ENCODE measurements at regions not wholly inside any gene's neighbourhood (a gene's known extent, or its start where the extent isn't known, plus 50 kb on each side); places are given as distances from the start of the nearest gene placed in this dataset.

GRCh38 chrX:99795495-99795894 lies 614.6 kb downstream of the PCDH19 start:
- Mint-ChIP-seq H3K4me3 (no peak overlapping the region), H3K27me3 (ENCODE audit: low read depth in 3 of 3) (peaks cover 0 to 2% (median 0%) of the 10 kb centered on the region in 3 donors), H3K27ac (no peak overlapping the region), H3K9me3 (peaks cover 0 to 12% (median 4%) of the 10 kb centered on the region in 7 donors), H3K4me1 (no peaks in the 10 kb centered on the region), H3K36me3 (no peaks in the 10 kb centered on the region)
- no peak overlapping the region for H3K9ac ChIP-seq (ENCODE audit: insufficient read depth, low read length, poor library complexity, severe bottlenecking)
- H4K20me1 ChIP-seq (ENCODE audit: insufficient read depth, low read length), result no peaks in the 10 kb centered on the region
- intact Hi-C loops (cut with micrococcal nuclease), result no loop called here
- no peaks in the 10 kb centered on the region for H3K36me3 ChIP-seq (replicated peaks in 1 of 2; ENCODE audit: control insufficient read depth in 1 of 2, insufficient read depth in 2 of 2, low read length in 2 of 2)
- no peak overlapping the region for H3K4me3 ChIP-seq (replicated peaks in 1 of 3; ENCODE audit: low read depth in 2 of 3, low read length in 3 of 3)
- no peaks in the 10 kb centered on the region for H3K4me1 ChIP-seq (ENCODE audit: control insufficient read depth in 1 of 2, insufficient read depth in 2 of 2, low read length in 2 of 2)
- no peaks in the 10 kb centered on the region for H3K27me3 ChIP-seq (ENCODE audit: control insufficient read depth in 2 of 2, insufficient read depth in 2 of 2, low read length in 2 of 2)
- H2AFZ ChIP-seq (ENCODE audit: insufficient read depth, low read depth, low read length, poor library complexity, severe bottlenecking), result no peak overlapping the region
- no peak overlapping the region for H3K4me2 ChIP-seq (replicated peaks; ENCODE audit: extremely low read depth, low read length, poor library complexity, severe bottlenecking)
- H3K9me3 ChIP-seq (replicated peaks in 1 of 2; ENCODE audit: control insufficient read depth in 1 of 2, insufficient read depth in 1 of 2, low read length in 2 of 2), result peaks cover 14 to 19% of the 10 kb centered on the region in 2 donors
- WGBS (ENCODE audit: insufficient coverage), result no CpG with 5 or more reads among the region's 1 CpG
- no peak overlapping the region for H3K27ac ChIP-seq (ENCODE audit: low read depth in 1 of 2, low read length in 2 of 2)
- no peaks in the 10 kb centered on the region for H3K79me2 ChIP-seq (ENCODE audit: insufficient read depth, low read length)
- no peak for TF ChIP-seq CTCF (IDR thresholded peaks at IDR 0.05)
- DNase-seq, result no peak

- no peaks in the 10 kb centered on the region for H3K79me2 ChIP-seq (ENCODE audit: insufficient read depth, low read length)
- no CpG with 5 or more reads among the region's 3 CpGs for WGBS (ENCODE audit: insufficient coverage)
- no peak for DNase-seq
These were observed 627.5 kb downstream of the PCDH19 start for GRCh38 chrX:99782516-99783040.

More at GRCh38 chrX:99782516-99783040, 627.5 kb downstream of the PCDH19 start:
- H2AFZ ChIP-seq (ENCODE audit: insufficient read depth, low read depth, low read length, poor library complexity, severe bottlenecking), result no peak overlapping the region
- no peaks in the 10 kb centered on the region for H3K4me1 Mint-ChIP-seq
- no peak overlapping the region for H3K27ac Mint-ChIP-seq
- H3K4me2 ChIP-seq (replicated peaks; ENCODE audit: extremely low read depth, low read length, poor library complexity, severe bottlenecking), result no peak overlapping the region
- H3K4me1 ChIP-seq (ENCODE audit: control insufficient read depth in 1 of 2, insufficient read depth in 2 of 2, low read length in 2 of 2), result no peaks in the 10 kb centered on the region
- H3K4me3 ChIP-seq (replicated peaks in 1 of 3; ENCODE audit: low read depth in 2 of 3, low read length in 3 of 3), result no peak overlapping the region
- no peak overlapping the region for H3K4me3 Mint-ChIP-seq
- no peak overlapping the region for H3K9ac ChIP-seq (ENCODE audit: insufficient read depth, low read length, poor library complexity, severe bottlenecking)
- intact Hi-C loops (cut with micrococcal nuclease), result no loop called here
- TF ChIP-seq CTCF (IDR thresholded peaks at IDR 0.05), result no peak
- H3K9me3 ChIP-seq (replicated peaks in 1 of 2; ENCODE audit: control insufficient read depth in 1 of 2, insufficient read depth in 1 of 2, low read length in 2 of 2), result peaks cover 0 to 4% of the 10 kb centered on the region in 2 donors
- no peaks in the 10 kb centered on the region for H4K20me1 ChIP-seq (ENCODE audit: insufficient read depth, low read length)
- H3K36me3 ChIP-seq (replicated peaks in 1 of 2; ENCODE audit: control insufficient read depth in 1 of 2, insufficient read depth in 2 of 2, low read length in 2 of 2), result no peaks in the 10 kb centered on the region
- H3K27ac ChIP-seq (ENCODE audit: low read depth in 1 of 2, low read length in 2 of 2), result no peak overlapping the region
- no peaks in the 10 kb centered on the region for H3K27me3 ChIP-seq (ENCODE audit: control insufficient read depth in 2 of 2, insufficient read depth in 2 of 2, low read length in 2 of 2)
- no peaks in the 10 kb centered on the region for H3K36me3 Mint-ChIP-seq
- no peaks in the 10 kb centered on the region for H3K27me3 Mint-ChIP-seq (ENCODE audit: low read depth in 3 of 3)
- peaks cover 0 to 5% (median 2%) of the 10 kb centered on the region in 7 donors for H3K9me3 Mint-ChIP-seq
